GM23338 (cell line): ENCODE measurements at regions not wholly inside any gene's neighbourhood (a gene's known extent, or its start where the extent isn't known, plus 50 kb on each side); places are given as distances from the start of the nearest gene placed in this dataset.

Experiments used
- CREB1 ChIP-seq: fragments of 250-450 bp; sonication (Bioruptor Pico); IDR thresholded peaks from 2 replicates; pipeline ENCODE4 v1.5.0; 2020; ENCODE audit warnings: low read depth, mild to moderate bottlenecking, moderate library complexity
- CTCF ChIP-seq, 2 experiments: fragments of 200-600 bp in 1 of 2; sonication (generic) in 1 of 2; conservative IDR thresholded peaks; 2 replicates each; pipeline versions ENCODE4 v1.5.1 to v1.6.1; 2016 to 2017; ENCODE audit warnings: antibody characterized with exemption in 2 of 2, low read depth in 2 of 2, mild to moderate bottlenecking in 2 of 2, moderate library complexity in 1 of 2
- ETS1 ChIP-seq: IDR thresholded peaks from 2 replicates; pipeline ENCODE4 v1.6.1; 2016; ENCODE audit warnings: antibody characterized with exemption
- EZH2 ChIP-seq: fragments of 200-600 bp; sonication (generic); IDR thresholded peaks from one replicate; pipeline ENCODE4 v1.8.0; 2017; ENCODE audit warnings: antibody characterized with exemption, mild to moderate bottlenecking, low read depth; ENCODE audit not compliant: unreplicated experiment
- EZH2phosphoT487 ChIP-seq: fragments of 200-600 bp; sonication (generic); IDR thresholded peaks from one replicate; pipeline ENCODE4 v1.8.1; 2018; ENCODE audit warnings: antibody characterized with exemption; ENCODE audit not compliant: unreplicated experiment
- JUNB ChIP-seq: IDR thresholded peaks from one replicate; pipeline ENCODE4 v1.6.1; 2016; ENCODE audit warnings: antibody characterized with exemption; ENCODE audit not compliant: unreplicated experiment
- POLR2AphosphoS5 ChIP-seq: IDR thresholded peaks from 2 replicates; pipeline ENCODE4 v1.6.1; 2016; ENCODE audit warnings: antibody characterized with exemption, low read depth
- TF ChIP-seq, protein P1 (sequence below): IDR thresholded peaks from one replicate; pipeline ENCODE4 v1.6.1; 2018; ENCODE audit warnings: antibody characterized with exemption; ENCODE audit not compliant: unreplicated experiment

- TF ChIP-seq ETS1 (no peak), CTCF (conservative IDR thresholded peaks at IDR 0.05; ENCODE audit: low read depth in 2 of 2) (no peak), POLR2AphosphoS5 (no peak), EZH2phosphoT487 (no peak), EZH2 (no peak), JUNB (no peak), CREB1 (CRISPR knock-in tag) (no peak)
- TF ChIP-seq, protein P1, sequence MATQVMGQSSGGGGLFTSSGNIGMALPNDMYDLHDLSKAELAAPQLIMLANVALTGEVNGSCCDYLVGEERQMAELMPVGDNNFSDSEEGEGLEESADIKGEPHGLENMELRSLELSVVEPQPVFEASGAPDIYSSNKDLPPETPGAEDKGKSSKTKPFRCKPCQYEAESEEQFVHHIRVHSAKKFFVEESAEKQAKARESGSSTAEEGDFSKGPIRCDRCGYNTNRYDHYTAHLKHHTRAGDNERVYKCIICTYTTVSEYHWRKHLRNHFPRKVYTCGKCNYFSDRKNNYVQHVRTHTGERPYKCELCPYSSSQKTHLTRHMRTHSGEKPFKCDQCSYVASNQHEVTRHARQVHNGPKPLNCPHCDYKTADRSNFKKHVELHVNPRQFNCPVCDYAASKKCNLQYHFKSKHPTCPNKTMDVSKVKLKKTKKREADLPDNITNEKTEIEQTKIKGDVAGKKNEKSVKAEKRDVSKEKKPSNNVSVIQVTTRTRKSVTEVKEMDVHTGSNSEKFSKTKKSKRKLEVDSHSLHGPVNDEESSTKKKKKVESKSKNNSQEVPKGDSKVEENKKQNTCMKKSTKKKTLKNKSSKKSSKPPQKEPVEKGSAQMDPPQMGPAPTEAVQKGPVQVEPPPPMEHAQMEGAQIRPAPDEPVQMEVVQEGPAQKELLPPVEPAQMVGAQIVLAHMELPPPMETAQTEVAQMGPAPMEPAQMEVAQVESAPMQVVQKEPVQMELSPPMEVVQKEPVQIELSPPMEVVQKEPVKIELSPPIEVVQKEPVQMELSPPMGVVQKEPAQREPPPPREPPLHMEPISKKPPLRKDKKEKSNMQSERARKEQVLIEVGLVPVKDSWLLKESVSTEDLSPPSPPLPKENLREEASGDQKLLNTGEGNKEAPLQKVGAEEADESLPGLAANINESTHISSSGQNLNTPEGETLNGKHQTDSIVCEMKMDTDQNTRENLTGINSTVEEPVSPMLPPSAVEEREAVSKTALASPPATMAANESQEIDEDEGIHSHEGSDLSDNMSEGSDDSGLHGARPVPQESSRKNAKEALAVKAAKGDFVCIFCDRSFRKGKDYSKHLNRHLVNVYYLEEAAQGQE = no peak
These were observed 105.5 kb downstream of the PYDC2 start for GRCh38 chr3:191566469-191566868.
